ENCODE measurements at regions not wholly inside any gene's neighbourhood (a gene's known extent, or its start where the extent isn't known, plus 50 kb on each side); places are given as distances from the start of the nearest gene placed in this dataset.
"Not testable (repeated sequence)": the region's sequence is repeated elsewhere in the genome, so short reads cannot be mapped to it uniquely, and the experiment has no call there.

- no peak for DNase-seq
Measured at GRCh38 chr5:9784231-9784630, 154.1 kb upstream of the TAS2R1 start.

- no peak for DNase-seq
Measured at GRCh38 chr5:9782826-9783560, 152.8 kb upstream of the TAS2R1 start.

GRCh38 chr5:9781890-9782289 is 151.7 kb upstream of the TAS2R1 start:
- DNase-seq, result no peak

- no peak for DNase-seq
Measured at GRCh38 chr5:9781275-9781674, 151.1 kb upstream of the TAS2R1 start.

GRCh38 chr5:9780501-9780900 is 150.3 kb upstream of the TAS2R1 start:
- no peak for DNase-seq

GRCh38 chr5:9776525-9776924 is 146.4 kb upstream of the TAS2R1 start:
- no peak for DNase-seq

GRCh38 chr5:9775339-9775738 is 145.2 kb upstream of the TAS2R1 start:
- no peak for DNase-seq

- DNase-seq, result no peak
Measured at GRCh38 chr5:9774472-9775079, 144.4 kb upstream of the TAS2R1 start.

GRCh38 chr5:9771079-9771478 is 140.9 kb upstream of the TAS2R1 start:
- no peak for DNase-seq

- no peak for DNase-seq
Measured at GRCh38 chr5:9766581-9766980, 136.4 kb upstream of the TAS2R1 start.

GRCh38 chr5:9765419-9766140 is 135.4 kb upstream of the TAS2R1 start:
- no peak for DNase-seq

GRCh38 chr5:9761706-9762105 is 131.6 kb upstream of the TAS2R1 start:
- no peak for DNase-seq

GRCh38 chr5:9752670-9753069 is 122.5 kb upstream of the TAS2R1 start:
- not testable (repeated sequence) for DNase-seq

- DNase-seq, result no peak
Measured at GRCh38 chr5:9743507-9743906, 113.4 kb upstream of the TAS2R1 start.

- no peak for DNase-seq
Measured at GRCh38 chr5:9742848-9743247, 112.7 kb upstream of the TAS2R1 start.

GRCh38 chr5:9739135-9739534 is 109.0 kb upstream of the TAS2R1 start:
- DNase-seq, result no peak

- DNase-seq, result no peak
Measured at GRCh38 chr5:9737265-9737664, 107.1 kb upstream of the TAS2R1 start.

- DNase-seq, result no peak
Measured at GRCh38 chr5:9733486-9733885, 103.3 kb upstream of the TAS2R1 start.

- no peak for DNase-seq
Measured at GRCh38 chr5:9731159-9731558, 101.0 kb upstream of the TAS2R1 start.

GRCh38 chr5:9728261-9728660 is 98.1 kb upstream of the TAS2R1 start:
- no peak for DNase-seq

- DNase-seq, result no peak
Measured at GRCh38 chr5:9726931-9727330, 96.8 kb upstream of the TAS2R1 start.

- DNase-seq, result not testable (repeated sequence)
Measured at GRCh38 chr5:9725265-9725664, 95.1 kb upstream of the TAS2R1 start.

- DNase-seq, result no peak
Measured at GRCh38 chr5:9724707-9725106, 94.6 kb upstream of the TAS2R1 start.

- DNase-seq, result no peak
Measured at GRCh38 chr5:9722601-9723180, 92.5 kb upstream of the TAS2R1 start.

Measured in GDM1 (cell line).